ENCODE measurements at regions not wholly inside any gene's neighbourhood (a gene's known extent, or its start where the extent isn't known, plus 50 kb on each side); places are given as distances from the start of the nearest gene placed in this dataset.

- TF ChIP-seq PRDM15 (CRISPR knock-in tag; IDR thresholded peaks at IDR 0.05) (no peak), E2F1 (CRISPR knock-in tag; IDR thresholded peaks at IDR 0.05) (no peak), ZNF396 (CRISPR knock-in tag; IDR thresholded peaks at IDR 0.05; ENCODE audit: borderline replicate concordance) (no peak), AFF4 (CRISPR knock-in tag; IDR thresholded peaks at IDR 0.05; ENCODE audit: borderline replicate concordance) (no peak), GRHL2 (CRISPR knock-in tag; IDR thresholded peaks at IDR 0.05; ENCODE audit: insufficient replicate concordance, severe bottlenecking) (no peak), ZNF281 (CRISPR knock-in tag; IDR thresholded peaks at IDR 0.05) (peak; percentile 74; the same call in 1 of the 2 replicates), PRRX2 (CRISPR knock-in tag; IDR thresholded peaks at IDR 0.05) (no peak), EMX1 (CRISPR knock-in tag; IDR thresholded peaks at IDR 0.05) (no peak), USF1 (CRISPR knock-in tag; IDR thresholded peaks at IDR 0.05) (peak; percentile 61; the same call in 1 of the 2 replicates), NFATC4 (CRISPR knock-in tag; IDR thresholded peaks at IDR 0.05) (no peak), SP1 (CRISPR knock-in tag; conservative IDR thresholded peaks at IDR 0.05) (0 out of 2 replicates have a peak, but pooled peaks have one; percentile 43), CREM (CRISPR knock-in tag; IDR thresholded peaks at IDR 0.05) (no peak), FOXP1 (CRISPR knock-in tag; IDR thresholded peaks at IDR 0.05; ENCODE audit: borderline replicate concordance) (no peak), CDX4 (CRISPR knock-in tag; IDR thresholded peaks at IDR 0.05; ENCODE audit: borderline replicate concordance) (no peak), FOXP4 (CRISPR knock-in tag; IDR thresholded peaks at IDR 0.05) (0 out of 2 replicates have a peak, but pooled peaks have one; percentile 21), ZNF121 (CRISPR knock-in tag; IDR thresholded peaks at IDR 0.05) (no peak), ZMAT4 (CRISPR knock-in tag; IDR thresholded peaks at IDR 0.05) (no peak)
Measured at GRCh38 chr17:77392376-77393273, 251.9 kb downstream of the SEC14L1 start (continued).

All from WTC11 (cell line).